ENCODE measurements at regions not wholly inside any gene's neighbourhood (a gene's known extent, or its start where the extent isn't known, plus 50 kb on each side); places are given as distances from the start of the nearest gene placed in this dataset.

DNA sequence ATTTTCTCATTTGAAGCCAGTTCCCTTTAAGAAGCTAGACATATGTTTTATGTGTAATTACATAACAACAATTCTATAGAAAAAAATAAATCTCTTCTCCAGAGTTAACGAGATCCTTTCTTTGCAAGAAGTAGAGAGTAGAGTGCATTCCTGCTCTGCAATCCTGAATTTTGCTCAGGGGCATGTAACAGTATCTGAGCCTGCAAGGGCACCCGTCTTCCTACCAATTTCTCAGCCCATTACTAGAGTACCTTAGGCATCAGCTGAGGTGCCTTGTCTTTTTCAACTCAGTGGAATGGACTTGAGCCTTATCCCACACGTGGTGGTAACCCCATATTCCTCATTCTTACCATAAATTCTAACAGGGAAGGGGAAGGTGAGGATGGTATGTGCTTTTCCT lies 205.9 kb downstream of the IKZF2 start:
- ChIA-PET POLR2A (no interaction called here), CTCF (interaction anchor here (0.6 to 1.6 kb wide), 3 partner anchors 12 to 81 kb away, joined by 3 to 6 read pairs (median 3); no protein-coding TSS in a partner anchor)
- Histone ChIP-seq H3K9ac (replicated peaks; ENCODE audit: extremely low read depth, insufficient read depth, low read length) (no peak overlapping the region), H2AFZ (ENCODE audit: low read depth, low read length) (no peak overlapping the region), H3K4me2 (ENCODE audit: insufficient read depth, low read length) (no peak overlapping the region), H3K9me3 (replicated peaks; ENCODE audit: control insufficient read depth, insufficient read depth, low read length) (no peaks in the 10 kb centered on the region), H3K4me3 (replicated peaks in 1 of 3; ENCODE audit: insufficient read depth in 1 of 3, low read depth in 1 of 3, low read length in 3 of 3) (no peak overlapping the region), H3K4me1 (ENCODE audit: control insufficient read depth, extremely low read depth, insufficient read depth, low read length) (no peaks in the 10 kb centered on the region), H3K79me2 (ENCODE audit: control insufficient read depth, insufficient read depth, low read length) (no peaks in the 10 kb centered on the region), H3K36me3 (ENCODE audit: control insufficient read depth in 2 of 2, extremely low read depth in 1 of 2, insufficient read depth in 2 of 2, low read length in 2 of 2) (no peaks in the 10 kb centered on the region), H3K27me3 (ENCODE audit: control insufficient read depth in 2 of 2, insufficient read depth in 2 of 2, low read length in 2 of 2) (no peaks in the 10 kb centered on the region), H4K20me1 (replicated peaks; ENCODE audit: control insufficient read depth, extremely low read depth, insufficient read depth, low read length) (no peaks in the 10 kb centered on the region), H3K9me1 (replicated peaks; ENCODE audit: control insufficient read depth, extremely low read depth, insufficient read depth, low read length) (no peaks in the 10 kb centered on the region), H3K27ac (ENCODE audit: insufficient read depth, low read depth, low read length) (no peak overlapping the region)
- TF ChIP-seq EZH2 (IDR thresholded peaks at IDR 0.05; ENCODE audit: borderline replicate concordance, low read depth, low read length, severe bottlenecking) (no peak), MAX (IDR thresholded peaks at IDR 0.05; ENCODE audit: insufficient read depth, insufficient read length) (no peak), POLR2AphosphoS5 (IDR thresholded peaks at IDR 0.05; ENCODE audit: insufficient read depth, low read depth, low read length) (no peak), POLR2A (IDR thresholded peaks at IDR 0.05; ENCODE audit: low read depth, low read length) (no peak), FOS (IDR thresholded peaks at IDR 0.05; ENCODE audit: borderline replicate concordance, insufficient read depth, low read length) (no peak), CTCF (IDR thresholded peaks at IDR 0.05; ENCODE audit: extremely low read depth in 1 of 2, insufficient read depth in 1 of 2, low read depth in 1 of 2, low read length in 2 of 2) (no peak), GATA2 (IDR thresholded peaks at IDR 0.05; ENCODE audit: insufficient read depth, insufficient read length, low read depth, low read length) (no peak)
- DNase-seq (ENCODE audit: low read depth, low spot score) (no peak), FAIRE-seq (no peak)
- intact Hi-C loops (cut with micrococcal nuclease), result no loop called here
- dilution Hi-C loops (cut with MboI; ENCODE audit: extremely low pct_ligation_motif_present, low sequenced_read_pairs), result no loop called here
- no TSS peak for BruUV-seq (replicated peaks)
